PFSK-1 (cell line): ENCODE measurements at regions not wholly inside any gene's neighbourhood (a gene's known extent, or its start where the extent isn't known, plus 50 kb on each side); places are given as distances from the start of the nearest gene placed in this dataset.

Experiments used
- FOXP2 ChIP-seq: optimal IDR thresholded peaks from 2 replicates; pipeline ENCODE3; 2011; ENCODE audit warnings: borderline replicate concordance, control low read depth, inconsistent platforms; ENCODE audit not compliant: insufficient read depth; ENCODE audit errors: extremely low read length, extremely low read depth
- POLR2AphosphoS5 ChIP-seq: IDR thresholded peaks from 2 replicates; pipeline ENCODE4 v1.6.1; 2012; ENCODE audit warnings: low read depth, mild to moderate bottlenecking, control low read depth, low read length, moderate library complexity
- REST ChIP-seq, 2 experiments: IDR thresholded peaks; 2 replicates each; pipeline versions ENCODE4 v1.6.1 to v1.8.0; 2011 to 2012; ENCODE audit warnings: low read depth in 2 of 2, low read length in 2 of 2, control low read depth in 1 of 2, inconsistent platforms in 1 of 2, mild to moderate bottlenecking in 1 of 2, moderate library complexity in 1 of 2; ENCODE audit not compliant: insufficient read depth in 1 of 2
- SIN3A ChIP-seq: IDR thresholded peaks from 2 replicates; pipeline ENCODE4 v1.6.1; 2012; ENCODE audit warnings: mild to moderate bottlenecking, low read length, moderate library complexity, borderline replicate concordance; ENCODE audit not compliant: insufficient read depth
- TAF1 ChIP-seq: IDR thresholded peaks from 2 replicates; pipeline ENCODE4 v1.6.1; 2012; ENCODE audit warnings: low read length, control low read depth, borderline replicate concordance; ENCODE audit not compliant: insufficient read depth

DNA sequence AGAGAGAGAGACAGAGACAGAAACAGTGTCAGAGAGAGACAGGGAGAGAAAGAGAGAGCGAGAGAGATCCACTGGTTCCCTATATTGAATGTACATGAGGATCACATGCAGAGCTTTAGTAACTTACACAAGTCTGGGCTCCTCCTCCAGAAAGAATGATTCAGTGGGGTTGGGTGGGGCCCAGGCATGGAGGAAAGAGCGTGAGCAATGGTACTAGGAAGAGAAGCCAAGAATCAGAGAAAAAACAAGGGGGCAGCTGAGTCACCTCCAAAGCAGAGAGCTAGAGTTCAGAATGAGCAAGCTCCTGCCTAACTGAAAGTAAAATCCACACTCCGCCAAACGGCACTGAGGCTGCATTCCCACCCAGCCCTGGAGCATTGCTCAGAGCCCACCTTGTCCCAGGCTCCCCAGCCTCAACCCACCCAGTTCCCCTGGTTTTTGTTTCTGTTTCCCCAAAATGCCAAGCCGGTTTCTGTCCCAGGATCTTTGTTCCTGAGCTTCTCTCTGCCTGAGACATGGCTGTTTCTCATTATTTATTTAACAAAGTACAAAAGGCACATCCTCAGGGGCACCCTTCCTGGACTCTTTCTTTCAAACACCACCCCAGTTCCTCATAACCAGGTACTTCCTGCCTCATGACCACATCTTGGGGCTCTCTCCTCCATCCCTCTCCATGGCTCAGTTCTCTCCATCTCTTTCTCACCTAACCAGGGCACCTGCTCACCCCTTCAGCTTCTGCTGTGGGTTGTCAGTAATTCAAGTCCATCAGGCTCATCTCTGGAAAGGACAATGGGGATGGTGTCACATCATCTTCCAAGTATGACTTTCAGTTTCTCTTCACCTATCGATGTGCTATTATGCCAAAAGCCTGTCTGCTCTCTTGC is 670.3 kb upstream of the TBX3 start:
- no peak for TF ChIP-seq TAF1
- no peak for TF ChIP-seq SIN3A
- no peak for TF ChIP-seq FOXP2
- no peak for TF ChIP-seq REST (IDR thresholded peaks at IDR 0.05; ENCODE audit: insufficient read depth in 1 of 2, low read depth in 2 of 2, low read length in 2 of 2)
- no peak for TF ChIP-seq POLR2AphosphoS5

DNA sequence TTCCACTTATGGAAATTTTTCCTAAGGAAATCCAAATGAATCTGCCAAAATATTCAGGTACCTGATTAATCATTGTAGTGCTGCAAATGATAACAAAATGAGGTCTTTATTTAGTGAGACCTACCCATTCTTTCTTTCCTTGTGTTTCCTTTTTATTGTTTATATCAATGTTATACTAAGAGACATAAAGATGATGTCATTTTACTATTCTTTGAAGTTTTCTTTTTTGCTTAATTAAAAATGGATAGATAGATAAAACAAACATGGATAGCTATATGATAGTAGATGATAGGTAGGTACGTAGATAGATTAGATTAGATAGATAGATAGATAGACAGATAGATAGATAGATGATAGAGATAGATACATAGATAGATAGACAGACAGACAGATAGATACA is 669.5 kb upstream of the TBX3 start:
- TF ChIP-seq REST (IDR thresholded peaks at IDR 0.05; ENCODE audit: insufficient read depth in 1 of 2, low read depth in 2 of 2, low read length in 2 of 2): no peak
- TF ChIP-seq POLR2AphosphoS5: no peak
- no peak for TF ChIP-seq TAF1
- TF ChIP-seq SIN3A: no peak
- no peak for TF ChIP-seq FOXP2

- TF ChIP-seq REST (IDR thresholded peaks at IDR 0.05; ENCODE audit: insufficient read depth in 1 of 2, low read depth in 2 of 2, low read length in 2 of 2) (no peak), SIN3A (no peak), FOXP2 (no peak), POLR2AphosphoS5 (no peak), TAF1 (no peak)
Observed at GRCh38 chr12:115351514-115352077, 667.6 kb upstream of the TBX3 start.

GRCh38 chr12:115349711-115350110 is 665.7 kb upstream of the TBX3 start:
- TF ChIP-seq SIN3A (no peak), FOXP2 (no peak), TAF1 (no peak), REST (IDR thresholded peaks at IDR 0.05; ENCODE audit: insufficient read depth in 1 of 2, low read depth in 2 of 2, low read length in 2 of 2) (no peak)
